Lung (tissue), 11 donors: ENCODE measurements at regions not wholly inside any gene's neighbourhood (a gene's known extent, or its start where the extent isn't known, plus 50 kb on each side); places are given as distances from the start of the nearest gene placed in this dataset.

Experiments
- ATAC-seq: fragments of 200-7000 bp; cut with Tn5 transposase; one replicate; pipeline ENCODE4 v1.9.1; 2020; ENCODE audit warnings: moderate number of reproducible peaks; ENCODE audit not compliant: insufficient read depth, low FRiP score
- DNase-seq, 3 donors: peaks; one replicate each; pipeline ENCODE4 v3.0.0-alpha.2; 2013 to 2017
- H3K27ac ChIP-seq, 2 donors: one replicate each; pipeline ENCODE4 v1.5.1; 2013; ENCODE audit warnings: mild to moderate bottlenecking in 2 of 2, moderate library complexity in 2 of 2, control low read depth in 1 of 2, inconsistent platforms in 1 of 2, low read depth in 1 of 2, low read length in 1 of 2
- H3K27me3 ChIP-seq, 3 donors: one replicate each; pipeline ENCODE4 v1.5.1; 2013; ENCODE audit warnings: low read length in 2 of 3; ENCODE audit not compliant: control insufficient read depth in 3 of 3, insufficient read depth in 3 of 3
- H3K36me3 ChIP-seq, 4 donors: one replicate each; pipeline ENCODE4 v1.5.1; 2013; ENCODE audit warnings: low read length in 4 of 4, mild to moderate bottlenecking in 1 of 4, moderate library complexity in 1 of 4; ENCODE audit not compliant: control insufficient read depth in 4 of 4, insufficient read depth in 4 of 4
- H3K4me1 ChIP-seq, 5 donors: one replicate each; pipeline ENCODE4 v1.5.1; 2013; ENCODE audit warnings: low read length in 5 of 5, mild to moderate bottlenecking in 2 of 5, moderate library complexity in 1 of 5; ENCODE audit not compliant: control insufficient read depth in 5 of 5, insufficient read depth in 5 of 5
- H3K4me3 ChIP-seq: one replicate; pipeline ENCODE4 v1.5.1; 2013; ENCODE audit warnings: mild to moderate bottlenecking, control low read depth, moderate library complexity
- H3K9ac ChIP-seq, 2 donors: one replicate each; pipeline ENCODE4 v1.5.1; 2013; ENCODE audit warnings: low read length in 2 of 2, control low read depth in 1 of 2; ENCODE audit not compliant: insufficient read depth in 1 of 2
- H3K9me3 ChIP-seq, 4 donors: one replicate each; pipeline ENCODE4 v1.5.1; 2013; ENCODE audit warnings: low read length in 3 of 4, mild to moderate bottlenecking in 1 of 4, moderate library complexity in 1 of 4; ENCODE audit not compliant: control insufficient read depth in 4 of 4, insufficient read depth in 3 of 4
- CTCF ChIP-seq: IDR thresholded peaks from 2 replicates; pipeline ENCODE4 v1.5.1; 2012; ENCODE audit warnings: mild to moderate bottlenecking; ENCODE audit errors: control extremely low read depth, extremely low read depth
- WGBS, 2 donors: extraction: QIAGEN DNeasy Blood & Tissue Kit; methylation state at CpG; one replicate each; pipeline ENCODE4 v1.1.7; 2013; 5-methylcytosine and 5-hydroxymethylcytosine counted together
- donor health status: control.
- donor health status: control.
- donor health status: Bipolar disorder and iron deficiency.
- donor health status: healthy.
- donor health status: DM: yes; HTN: yes; CAD: no.

- H3K4me1 ChIP-seq: peaks cover 0 to 27% (median 3%) of the 10 kb centered on the region in 5 donors
- H3K36me3 ChIP-seq: no peaks in the 10 kb centered on the region
- H3K27ac ChIP-seq: no peak overlapping the region
- no peak overlapping the region for H3K9ac ChIP-seq
- WGBS, 2 donors: 31 to 42% methylated on average over 6 of the region's 6 CpGs
- TF ChIP-seq CTCF: no peak
- no peak overlapping the region for H3K4me3 ChIP-seq
- no peaks in the 10 kb centered on the region for H3K27me3 ChIP-seq
- no peak for ATAC-seq
- DNase-seq: peak in 2 of 3 donors; percentile 77 to 80
- H3K9me3 ChIP-seq: no peaks in the 10 kb centered on the region
Measured at GRCh38 chr6:139754898-139755775, 380.7 kb upstream of the CITED2 start.

GRCh38 chr6:139753198-139753861, 378.9 kb upstream of the CITED2 start:
- H3K27me3 ChIP-seq: no peaks in the 10 kb centered on the region
- H3K4me1 ChIP-seq: peaks cover 2 to 31% (median 5%) of the 10 kb centered on the region in 5 donors
- WGBS, 2 donors: 71 to 80% methylated on average over 4 of the region's 4 CpGs
- no peak overlapping the region for H3K27ac ChIP-seq
- no peak overlapping the region for H3K9ac ChIP-seq
- no peak for TF ChIP-seq CTCF
- no peak for ATAC-seq
- no peak overlapping the region for H3K4me3 ChIP-seq
- peak in 2 of 3 donors; percentile 73 to 74 for DNase-seq
- H3K9me3 ChIP-seq: no peaks in the 10 kb centered on the region
- H3K36me3 ChIP-seq: no peaks in the 10 kb centered on the region

GRCh38 chr6:139752086-139752485, 377.6 kb upstream of the CITED2 start:
- Histone ChIP-seq H3K36me3 (no peaks in the 10 kb centered on the region), H3K9me3 (no peaks in the 10 kb centered on the region), H3K4me1 (peaks cover 2 to 31% (median 6%) of the 10 kb centered on the region in 5 donors), H3K9ac (no peak overlapping the region), H3K27ac (no peak overlapping the region), H3K4me3 (no peak overlapping the region), H3K27me3 (no peaks in the 10 kb centered on the region)
- ATAC-seq (no peak), DNase-seq (no peak)
- 91 to 94% methylated on average over 2 of the region's 2 CpGs for WGBS, 2 donors
- no peak for TF ChIP-seq CTCF
